ENCODE measurements at regions not wholly inside any gene's neighbourhood (a gene's known extent, or its start where the extent isn't known, plus 50 kb on each side); places are given as distances from the start of the nearest gene placed in this dataset.
"Not testable (repeated sequence)": the region's sequence is repeated elsewhere in the genome, so short reads cannot be mapped to it uniquely, and the experiment has no call there.

DNA sequence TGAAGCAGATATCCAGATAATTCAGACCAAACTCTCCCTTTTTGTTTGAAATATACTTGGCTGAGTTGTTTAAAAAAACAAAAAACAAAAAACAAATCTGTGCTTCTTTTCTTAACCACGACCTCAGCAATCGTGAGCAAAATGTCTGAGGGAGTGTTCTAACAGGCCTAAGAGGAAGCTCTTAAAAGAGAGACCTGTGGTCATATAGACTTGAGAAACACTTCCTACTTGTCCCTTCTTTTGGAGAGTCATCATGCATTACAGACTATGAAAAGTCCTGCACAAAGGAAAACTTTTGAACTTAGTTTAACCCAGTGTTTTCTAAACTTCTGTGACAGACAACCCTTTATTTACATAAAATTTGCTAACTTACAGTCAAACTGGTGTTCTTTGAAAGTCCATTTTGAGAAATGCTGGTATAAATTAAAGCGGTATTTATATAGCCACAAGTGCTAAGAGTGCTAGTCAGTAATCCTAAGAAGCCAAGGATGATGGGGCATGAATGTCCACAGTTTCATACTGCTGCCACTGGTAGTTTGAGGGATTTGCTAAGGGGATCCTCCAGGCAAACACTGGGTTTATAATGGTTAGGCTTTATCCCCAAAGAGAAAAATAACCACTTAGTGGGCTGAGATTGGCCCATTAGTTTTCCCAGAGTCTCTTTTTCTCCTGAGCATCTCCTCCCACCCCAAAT lies 199.8 kb downstream of the LRRC70 start:
- no peak for DNase-seq (ENCODE audit: extremely low read depth in 1 of 11, low read depth in 9 of 11, low spot score in 4 of 11)

DNA sequence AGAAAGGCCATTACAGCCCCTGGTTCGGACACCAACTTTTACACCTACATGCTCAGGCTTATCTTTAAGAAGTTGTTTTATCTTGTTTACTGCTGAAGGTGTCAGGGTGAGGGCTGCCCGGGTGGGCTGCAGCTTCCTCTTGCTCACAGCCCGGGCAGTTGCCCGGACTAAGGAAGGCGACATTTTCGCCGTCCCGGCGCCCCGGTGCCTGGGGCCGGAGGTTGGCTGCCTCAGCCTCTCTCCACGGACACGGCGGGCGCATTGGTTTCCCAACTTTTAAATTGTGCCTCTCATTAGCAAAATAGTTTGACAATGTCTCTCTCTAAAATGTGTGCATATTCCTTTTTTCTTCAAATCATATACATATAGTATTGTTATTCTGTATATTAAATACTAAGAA lies 198.5 kb downstream of the LRRC70 start:
- DNase-seq (ENCODE audit: extremely low read depth in 1 of 11, low read depth in 9 of 11, low spot score in 4 of 11): not testable (repeated sequence)

DNA sequence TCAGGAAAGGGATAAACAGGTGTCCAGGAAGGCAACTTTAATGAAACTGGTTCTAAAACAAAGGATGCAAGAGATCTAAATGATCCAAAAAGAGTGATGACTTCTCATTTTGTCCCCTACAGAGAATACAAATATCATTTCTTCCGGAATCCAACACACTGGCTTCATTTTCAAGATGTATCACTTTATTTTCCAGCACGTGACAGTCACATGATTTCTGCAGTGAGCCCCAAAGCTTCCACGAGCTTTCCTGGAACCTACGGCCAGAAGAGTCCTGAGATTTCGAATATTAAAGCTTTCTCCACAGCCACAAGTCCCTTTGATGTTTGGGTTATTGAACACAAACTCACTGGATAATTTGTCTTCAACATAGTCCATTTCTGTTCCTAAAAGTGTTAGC lies 198.0 kb downstream of the LRRC70 start:
- DNase-seq (ENCODE audit: extremely low read depth in 1 of 11, low read depth in 9 of 11, low spot score in 4 of 11): not testable (repeated sequence)

DNA sequence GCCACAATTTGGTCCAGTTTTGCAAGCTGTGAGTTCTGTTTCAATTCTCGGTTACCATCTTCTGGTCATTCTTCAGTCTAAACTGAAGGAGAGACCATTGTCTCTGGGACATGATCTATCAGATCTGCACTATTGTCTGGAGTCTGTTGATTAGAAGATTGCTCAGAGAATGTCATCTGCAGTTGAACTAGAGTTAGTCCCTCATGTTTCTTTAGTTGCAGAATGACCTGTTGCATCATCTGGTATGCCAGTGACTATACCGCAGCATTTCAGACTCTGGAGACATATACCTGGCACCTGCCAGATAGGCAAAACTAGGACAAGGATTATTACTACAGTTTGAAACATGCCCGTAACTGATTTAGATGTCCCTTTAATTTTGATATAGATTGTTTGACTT lies 194.8 kb downstream of the LRRC70 start:
- DNase-seq (ENCODE audit: extremely low read depth in 1 of 11, low read depth in 9 of 11, low spot score in 4 of 11): no peak

DNA sequence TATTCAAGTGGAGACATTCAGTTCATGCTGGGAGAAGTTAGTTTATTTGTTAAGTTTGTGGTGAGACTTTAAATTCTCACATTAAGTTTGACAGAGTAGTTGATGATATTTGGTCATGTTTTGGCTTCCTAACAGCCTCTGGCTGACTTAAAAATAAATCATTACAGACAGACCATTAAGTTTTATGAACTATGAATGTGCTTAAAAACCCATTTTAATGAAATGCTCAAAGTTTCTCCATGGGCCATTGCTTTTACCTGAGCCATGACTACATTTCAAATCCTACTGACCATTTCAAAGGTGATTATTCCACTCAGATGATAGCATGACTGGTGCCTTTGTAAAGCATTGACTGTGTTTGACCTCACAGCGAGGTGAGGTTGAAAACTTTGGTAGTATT lies 192.7 kb downstream of the LRRC70 start:
- peak in 9 of 11 donors; percentile 13 to 60 (median 28) for DNase-seq (ENCODE audit: extremely low read depth in 1 of 11, low read depth in 9 of 11, low spot score in 4 of 11)

DNA sequence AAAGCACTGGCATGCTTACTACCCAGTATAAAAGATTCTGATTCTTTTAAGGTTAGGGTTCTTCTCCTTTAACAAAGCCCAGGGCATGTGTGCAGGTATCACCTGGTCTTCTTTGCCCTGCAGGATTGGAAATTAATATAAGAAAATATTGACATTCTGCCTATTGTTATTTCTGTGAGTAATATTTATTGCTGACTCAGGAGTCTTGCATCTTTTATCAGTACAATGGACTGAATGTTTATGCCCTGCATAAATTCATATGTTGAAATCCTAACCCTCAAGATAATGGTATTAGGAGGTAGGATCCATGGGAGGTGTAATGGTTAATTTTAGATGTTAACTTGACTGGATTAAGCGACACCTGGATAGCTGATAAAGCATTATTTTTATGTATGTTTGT lies 189.0 kb downstream of the LRRC70 start:
- no peak for DNase-seq (ENCODE audit: extremely low read depth in 1 of 11, low read depth in 9 of 11, low spot score in 4 of 11)

DNA sequence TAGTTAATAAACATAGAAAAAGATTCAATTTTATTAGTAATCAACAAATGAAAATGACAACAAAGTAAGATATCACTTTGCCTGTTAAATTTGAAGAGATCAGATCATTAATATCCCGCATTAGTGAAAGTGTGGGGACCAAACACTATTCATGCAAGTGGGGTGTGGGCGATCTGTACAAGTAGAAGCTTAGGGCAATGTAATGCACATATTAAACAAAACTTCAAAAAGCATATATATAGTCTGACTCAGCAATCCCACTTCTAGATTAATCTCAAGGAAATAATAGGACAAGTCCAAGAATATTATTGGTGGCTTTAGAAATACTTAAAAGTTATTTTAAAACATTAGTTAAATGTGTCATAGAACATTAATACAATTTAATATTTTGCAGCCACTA lies 188.5 kb downstream of the LRRC70 start:
- DNase-seq (ENCODE audit: extremely low read depth in 1 of 11, low read depth in 9 of 11, low spot score in 4 of 11): no peak

DNA sequence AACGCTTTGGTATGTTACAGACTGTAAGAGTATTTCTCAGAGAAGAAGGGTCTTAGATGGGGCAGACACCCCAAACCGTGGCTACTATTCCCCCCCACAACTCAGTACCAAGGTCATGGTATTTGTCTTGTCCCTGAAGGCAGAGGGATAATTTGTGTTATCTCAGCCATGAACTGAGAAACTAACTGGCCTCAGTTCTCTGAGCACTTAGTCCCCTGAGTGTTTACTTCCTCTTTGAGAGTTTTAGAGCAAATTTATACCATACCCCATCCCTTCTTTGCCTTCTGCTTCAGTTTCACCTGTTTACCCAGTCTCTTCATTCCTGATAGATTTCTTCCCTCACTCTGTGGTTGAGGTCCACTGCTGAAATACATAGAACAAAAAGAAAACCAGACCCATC lies 183.9 kb downstream of the LRRC70 start:
- DNase-seq (ENCODE audit: extremely low read depth in 1 of 11, low read depth in 9 of 11, low spot score in 4 of 11): no peak

DNA sequence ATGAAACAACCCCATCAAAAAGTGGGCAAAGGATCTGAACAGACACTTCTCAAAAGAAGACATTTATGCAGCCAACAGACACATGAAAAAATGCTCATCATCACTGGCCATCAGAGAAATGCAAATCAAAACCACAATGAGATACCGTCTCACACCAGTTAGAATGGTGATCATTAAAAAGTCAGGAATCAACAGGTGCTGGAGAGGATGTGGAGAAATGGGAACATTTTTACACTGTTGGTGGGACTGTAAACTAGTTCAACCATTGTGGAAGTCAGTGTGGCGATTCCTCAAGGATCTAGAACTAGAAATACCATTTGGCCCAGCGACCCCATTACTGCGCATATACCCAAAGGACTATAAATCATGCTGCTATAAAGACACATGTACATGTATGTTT lies 179.1 kb downstream of the LRRC70 start:
- DNase-seq (ENCODE audit: extremely low read depth in 1 of 11, low read depth in 9 of 11, low spot score in 4 of 11): not testable (repeated sequence)

DNA sequence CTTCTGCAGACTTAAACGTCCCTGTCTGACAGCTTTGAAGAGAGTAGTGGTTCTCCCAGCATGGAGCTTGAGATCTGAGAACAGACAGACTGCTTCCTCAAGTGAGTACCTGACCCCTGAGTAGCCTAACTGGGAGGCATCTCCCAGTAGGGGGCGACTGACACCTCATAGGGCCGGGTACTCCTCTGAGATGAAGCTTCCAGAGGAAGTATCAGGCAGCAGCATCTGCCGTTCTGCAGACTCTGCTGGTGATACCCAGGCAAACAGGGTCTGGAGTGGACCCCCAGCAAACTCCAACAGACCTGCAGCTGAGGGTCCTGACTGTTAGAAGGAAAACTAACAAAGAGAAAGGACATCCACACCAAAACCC lies 174.4 kb downstream of the LRRC70 start:
- DNase-seq (ENCODE audit: extremely low read depth in 1 of 11, low read depth in 9 of 11, low spot score in 4 of 11): not testable (repeated sequence)

DNA sequence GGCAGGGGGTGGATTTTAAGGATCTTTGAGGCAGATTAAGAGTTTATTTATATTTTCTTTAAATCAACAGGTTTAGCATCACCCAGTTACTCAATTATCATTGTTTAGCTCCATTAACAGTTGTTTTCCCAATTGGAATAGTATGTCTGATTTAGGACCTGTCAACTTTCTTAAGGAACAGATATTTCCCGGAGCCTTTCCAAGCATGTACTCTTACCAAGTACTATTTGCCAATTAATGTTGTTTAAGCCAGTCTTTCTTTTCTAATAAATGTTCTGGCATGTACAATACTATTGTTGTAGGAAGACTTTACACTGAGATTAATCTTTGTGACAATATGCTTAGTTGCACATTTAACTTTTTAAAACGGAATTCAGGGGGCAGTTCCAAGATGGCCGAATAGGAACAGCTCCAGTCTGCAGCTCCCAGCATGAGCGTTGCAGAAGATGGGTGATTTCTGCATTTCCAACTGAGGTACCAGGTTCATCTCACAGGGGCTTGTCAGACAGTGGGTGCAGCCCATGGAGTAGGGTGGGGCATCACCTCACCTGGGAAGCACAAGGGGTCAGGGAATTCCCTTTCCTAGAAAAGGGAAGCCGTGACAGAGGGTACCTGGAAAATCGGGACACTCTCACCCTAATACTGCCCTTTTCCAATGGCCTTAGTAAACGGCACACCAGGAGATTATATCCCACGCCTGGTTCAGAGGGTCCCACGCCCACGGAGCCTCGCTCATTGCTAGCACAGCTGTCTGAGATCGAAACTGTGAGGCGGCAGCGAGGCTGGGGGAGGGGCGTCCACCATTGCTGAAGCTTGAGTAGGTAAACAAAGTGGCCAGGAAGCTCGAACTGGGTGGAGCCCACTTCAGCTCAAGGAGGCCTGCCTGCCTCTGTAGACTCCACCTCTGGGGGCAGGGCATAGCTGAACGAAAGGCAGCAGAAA lies 173.7 kb downstream of the LRRC70 start:
- DNase-seq (ENCODE audit: extremely low read depth in 1 of 11, low read depth in 9 of 11, low spot score in 4 of 11): not testable (repeated sequence)

DNA sequence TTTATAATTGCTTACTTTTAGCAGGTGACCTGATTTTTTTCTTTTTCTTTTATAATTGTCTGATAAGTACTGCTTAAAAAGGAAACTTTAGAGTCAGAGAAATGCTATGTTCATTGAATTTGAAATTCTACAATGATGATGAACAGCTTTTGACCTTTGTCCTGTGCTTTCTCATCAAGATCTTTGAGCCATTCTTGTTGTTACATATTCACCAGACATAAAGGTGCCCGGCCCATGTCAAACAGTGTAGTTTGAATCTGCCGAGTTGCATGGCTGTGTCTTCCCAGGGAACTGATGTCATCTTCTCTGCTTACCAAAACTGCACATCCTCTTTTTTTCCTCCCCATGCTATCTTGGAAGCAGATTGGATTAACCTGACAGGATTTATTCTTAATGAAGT lies 163.6 kb downstream of the LRRC70 start:
- peak in 1 of 11 donors; percentile 17 for DNase-seq (ENCODE audit: extremely low read depth in 1 of 11, low read depth in 9 of 11, low spot score in 4 of 11)

DNA sequence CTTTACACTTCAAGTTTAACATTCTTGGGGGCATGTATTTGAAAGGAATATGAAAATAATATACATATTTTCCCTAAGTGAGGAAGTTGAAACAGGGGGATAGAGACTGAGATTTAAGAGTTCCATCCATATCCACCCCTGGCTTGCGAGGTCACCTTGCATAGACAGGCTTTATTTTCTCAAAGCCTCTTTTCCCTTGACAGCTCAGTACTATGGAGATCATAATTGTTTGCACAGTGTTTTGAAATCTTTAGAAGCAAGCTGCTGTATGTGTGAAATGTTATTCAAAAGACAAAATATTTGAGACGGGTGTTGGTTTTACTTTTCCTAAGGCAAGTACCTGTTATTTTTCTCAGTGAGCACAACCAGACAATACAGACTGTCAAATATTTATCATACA lies 163.1 kb downstream of the LRRC70 start:
- DNase-seq (ENCODE audit: extremely low read depth in 1 of 11, low read depth in 9 of 11, low spot score in 4 of 11): no peak

DNA sequence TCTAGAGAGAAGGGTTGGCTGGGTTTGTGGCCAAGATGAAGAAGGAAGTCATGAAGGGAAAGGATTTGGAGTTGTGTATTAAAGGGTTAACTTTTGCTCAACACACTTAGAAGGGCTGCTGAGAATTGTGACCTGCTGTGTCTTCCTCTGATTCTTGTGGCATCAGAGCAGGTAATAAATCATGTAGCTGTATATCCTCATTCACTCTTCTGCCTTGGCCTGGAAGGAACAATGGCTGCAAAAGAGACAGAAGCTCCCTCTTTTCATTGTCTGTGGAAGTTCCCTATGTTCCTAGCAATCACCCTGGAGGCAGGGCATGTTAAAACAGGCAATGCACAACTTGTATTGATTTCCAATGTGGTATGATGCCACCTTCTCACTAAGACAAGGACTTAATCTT lies 159.1 kb downstream of the LRRC70 start:
- DNase-seq (ENCODE audit: extremely low read depth in 1 of 11, low read depth in 9 of 11, low spot score in 4 of 11): no peak

DNA sequence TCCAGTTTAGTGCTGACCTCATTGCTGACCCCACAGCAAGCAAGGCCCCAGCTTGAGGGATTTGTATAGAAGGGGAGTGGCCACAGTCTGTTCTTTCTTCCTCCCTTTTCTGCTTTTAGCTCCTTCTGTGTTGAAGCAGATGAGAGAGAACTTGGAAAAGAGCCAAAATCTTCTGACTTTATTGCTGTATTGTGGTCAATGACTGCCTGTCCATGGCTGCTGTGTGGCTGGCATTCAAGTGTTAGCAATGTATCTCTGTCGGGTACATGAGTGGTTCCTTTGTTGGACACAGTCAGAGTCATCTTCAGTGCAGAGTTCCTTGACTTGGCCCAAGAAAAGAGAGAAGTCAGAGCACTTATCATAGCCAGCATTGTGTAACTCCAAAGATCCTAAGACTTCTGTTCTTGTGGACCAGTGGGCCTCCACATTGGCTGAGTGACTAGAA lies 154.1 kb downstream of the LRRC70 start:
- no peak for DNase-seq (ENCODE audit: extremely low read depth in 1 of 11, low read depth in 9 of 11, low spot score in 4 of 11)

DNA sequence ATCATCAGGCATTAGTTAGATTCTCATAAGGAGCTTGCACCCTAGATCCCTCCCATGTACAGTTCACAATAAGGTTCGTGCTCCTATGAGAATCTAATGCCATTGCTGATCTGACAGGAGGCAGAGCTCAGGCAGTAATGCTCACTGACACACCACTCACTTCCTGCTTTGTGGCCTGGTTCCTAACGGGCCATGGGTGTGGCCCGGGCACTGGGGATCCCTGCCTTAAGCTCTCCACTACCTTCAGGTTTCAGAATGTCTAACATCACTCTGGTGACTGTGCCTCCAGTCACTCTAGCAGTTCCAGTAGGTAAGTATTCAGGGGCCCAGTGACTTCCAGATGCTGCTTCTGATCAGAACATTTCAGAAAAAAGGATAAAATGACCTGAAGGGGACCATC lies 152.4 kb downstream of the LRRC70 start:
- DNase-seq (ENCODE audit: extremely low read depth in 1 of 11, low read depth in 9 of 11, low spot score in 4 of 11): no peak

DNA sequence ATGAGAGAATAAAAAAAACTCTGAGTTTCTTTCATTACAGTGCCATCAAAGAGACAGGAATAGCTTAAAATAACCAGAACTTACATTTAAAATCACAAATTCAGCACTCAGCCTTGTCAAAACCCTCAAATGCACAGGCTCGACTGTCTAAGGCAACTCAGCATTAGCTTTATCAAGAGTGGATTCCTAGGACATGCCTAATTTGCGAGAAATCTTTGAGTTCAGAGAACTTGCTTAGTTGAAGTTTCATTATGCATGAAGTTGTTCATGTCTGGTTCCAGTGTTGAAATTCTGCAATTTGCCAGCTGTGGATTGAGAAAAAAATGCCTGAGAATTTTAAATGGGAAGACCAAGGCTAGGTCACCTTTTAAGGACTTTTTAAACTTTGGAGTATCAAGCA lies 151.1 kb downstream of the LRRC70 start:
- no peak for DNase-seq (ENCODE audit: extremely low read depth in 1 of 11, low read depth in 9 of 11, low spot score in 4 of 11)

DNA sequence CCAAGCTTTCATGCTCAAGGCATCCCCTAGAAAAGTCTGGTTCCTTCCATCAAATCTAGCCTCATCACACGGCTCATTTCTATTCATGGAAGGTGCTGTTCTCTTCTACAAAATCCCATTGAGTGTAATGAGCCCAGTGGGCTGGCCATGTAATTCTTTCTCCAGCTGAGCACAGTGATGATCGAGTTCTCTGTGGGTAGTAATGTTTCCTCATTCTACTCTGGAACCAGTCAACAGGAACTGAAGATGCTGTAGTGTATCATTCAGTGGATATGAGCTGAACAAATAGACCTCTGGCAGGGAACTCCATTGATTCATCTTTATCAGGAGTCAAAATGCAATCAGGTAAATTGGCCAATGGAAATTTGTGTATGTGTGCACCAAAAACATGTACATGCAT lies 149.2 kb downstream of the LRRC70 start:
- no peak for DNase-seq (ENCODE audit: extremely low read depth in 1 of 11, low read depth in 9 of 11, low spot score in 4 of 11)

DNA sequence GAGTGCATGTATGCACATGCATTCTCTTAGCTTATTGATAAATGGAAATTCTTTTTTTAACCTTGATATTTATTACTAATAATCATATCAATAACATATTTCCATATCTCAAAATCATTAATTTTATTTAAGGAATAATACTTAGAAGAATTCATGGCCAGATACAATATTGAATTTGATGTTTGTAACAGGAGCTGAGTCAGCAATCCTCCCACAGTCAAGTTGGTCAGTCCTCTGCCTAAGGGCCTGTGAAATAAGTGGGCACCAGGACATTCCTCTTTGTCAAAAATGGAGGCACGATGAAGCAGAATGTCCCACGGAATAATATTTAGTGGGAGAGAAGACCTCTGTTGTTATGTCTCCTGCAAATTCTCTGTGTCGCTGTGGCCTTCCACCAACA lies 148.6 kb downstream of the LRRC70 start:
- no peak for DNase-seq (ENCODE audit: extremely low read depth in 1 of 11, low read depth in 9 of 11, low spot score in 4 of 11)

DNA sequence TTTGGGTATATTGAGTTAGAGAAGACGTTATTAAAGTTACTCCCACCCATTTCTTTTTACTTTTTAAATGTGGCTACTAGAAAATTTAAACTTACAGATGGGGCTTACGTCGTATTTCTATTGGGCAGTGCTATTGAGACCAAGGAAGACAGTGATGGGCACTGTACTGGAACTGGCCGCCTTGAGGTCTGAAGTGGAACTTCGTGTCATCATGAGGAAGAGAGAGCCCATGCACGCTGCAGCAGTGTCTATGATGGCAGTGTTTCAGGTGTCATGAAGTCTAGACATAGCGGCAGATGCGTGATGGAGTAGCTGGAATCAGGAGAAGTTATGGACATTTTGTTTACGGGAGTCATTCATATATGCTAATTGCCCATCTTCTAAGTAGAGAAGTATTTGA lies 143.7 kb downstream of the LRRC70 start:
- no peak for DNase-seq (ENCODE audit: extremely low read depth in 1 of 11, low read depth in 9 of 11, low spot score in 4 of 11)

All from renal cortex interstitium (tissue), 11 donors.